Stimulated activated CD4-positive, alpha-beta T cell treated with anti-CD3 and anti-CD28 coated beads, Interleukin-1b, Interleukin-23, amount 100 ng/mL, for 4 hours (primary cell): ENCODE measurements at regions not wholly inside any gene's neighbourhood (a gene's known extent, or its start where the extent isn't known, plus 50 kb on each side); places are given as distances from the start of the nearest gene placed in this dataset.

ENCODE experiments used
- DNase-seq, 2 donors: peaks; one replicate each; pipeline ENCODE4 v3.0.0-alpha.2; 2020; ENCODE audit warnings: low read depth in 2 of 2

- no peak for DNase-seq
Observed at GRCh38 chr21:36554411-36555157, 74.7 kb upstream of the CLDN14 start.

GRCh38 chr21:36555199-36555800 is 75.4 kb upstream of the CLDN14 start:
- DNase-seq = no peak

- no peak for DNase-seq
Observed at GRCh38 chr21:36557316-36557715, 77.4 kb upstream of the CLDN14 start.

GRCh38 chr21:36560933-36561575 is 81.1 kb upstream of the CLDN14 start:
- DNase-seq = no peak

- no peak for DNase-seq
Observed at GRCh38 chr21:36563341-36563926, 83.5 kb upstream of the CLDN14 start.

- no peak for DNase-seq
Observed at GRCh38 chr21:36564647-36565046, 84.7 kb upstream of the CLDN14 start.

GRCh38 chr21:36565540-36565939 is 85.6 kb upstream of the CLDN14 start:
- no peak for DNase-seq

- no peak for DNase-seq
Observed at GRCh38 chr21:36566644-36567043, 86.7 kb upstream of the CLDN14 start.

- DNase-seq = no peak
Observed at GRCh38 chr21:36567216-36567885, 87.4 kb upstream of the CLDN14 start.

GRCh38 chr21:36569511-36569910 is 89.6 kb upstream of the CLDN14 start:
- DNase-seq = no peak

- DNase-seq = no peak
Observed at GRCh38 chr21:36571556-36571955, 91.6 kb upstream of the CLDN14 start.

GRCh38 chr21:36572039-36572438 is 92.1 kb upstream of the CLDN14 start:
- DNase-seq = no peak

- DNase-seq = no peak
Observed at GRCh38 chr21:36575306-36575705, 95.4 kb upstream of the CLDN14 start.

- no peak for DNase-seq
Observed at GRCh38 chr21:36576441-36576840, 96.5 kb upstream of the CLDN14 start.

- DNase-seq = no peak
Observed at GRCh38 chr21:36579898-36580297, 100.0 kb upstream of the CLDN14 start.

GRCh38 chr21:36582271-36582670 is 102.3 kb upstream of the CLDN14 start:
- no peak for DNase-seq

GRCh38 chr21:36583591-36583990 is 103.7 kb upstream of the CLDN14 start:
- DNase-seq = no peak

- DNase-seq = no peak
Observed at GRCh38 chr21:36584980-36585940, 105.3 kb upstream of the CLDN14 start.

- DNase-seq = no peak
Observed at GRCh38 chr21:36587388-36587787, 107.5 kb upstream of the CLDN14 start.

GRCh38 chr21:36589352-36589971 is 109.5 kb upstream of the SIM2 start:
- DNase-seq = no peak
